H9 (cell line): ENCODE measurements at regions not wholly inside any gene's neighbourhood (a gene's known extent, or its start where the extent isn't known, plus 50 kb on each side); places are given as distances from the start of the nearest gene placed in this dataset.

Source experiments
- DNase-seq: peaks from one replicate; pipeline ENCODE4 v3.0.0-alpha.2; 2017
- H2AFZ ChIP-seq: one replicate; pipeline ENCODE4 v1.6.1; 2013; ENCODE audit warnings: mild to moderate bottlenecking, low read length, control low read depth, moderate library complexity
- H2AK5ac ChIP-seq: 2 replicates; pipeline ENCODE4 v1.6.1; 2013; ENCODE audit warnings: low read length, control low read depth, mixed read lengths; ENCODE audit not compliant: insufficient read length
- H2BK120ac ChIP-seq: one replicate; pipeline ENCODE4 v1.6.1; 2013; ENCODE audit warnings: low read depth, mild to moderate bottlenecking, low read length, control low read depth, inconsistent platforms; ENCODE audit not compliant: poor library complexity, severe bottlenecking
- H2BK12ac ChIP-seq: 2 replicates; pipeline ENCODE4 v1.6.1; 2013; ENCODE audit warnings: low read length, control low read depth, mixed read lengths, low read depth; ENCODE audit not compliant: insufficient read length
- H2BK15ac ChIP-seq: 2 replicates; pipeline ENCODE4 v1.6.1; 2013; ENCODE audit warnings: low read depth, low read length, control low read depth
- H2BK20ac ChIP-seq: one replicate; pipeline ENCODE4 v1.6.1; 2013; ENCODE audit warnings: low read depth, mild to moderate bottlenecking, low read length, control low read depth, inconsistent platforms; ENCODE audit not compliant: poor library complexity, severe bottlenecking
- H2BK5ac ChIP-seq: 2 replicates; pipeline ENCODE4 v1.6.1; 2013; ENCODE audit warnings: low read length, control low read depth, mixed read lengths; ENCODE audit not compliant: insufficient read length
- H3K14ac ChIP-seq: 2 replicates; pipeline ENCODE4 v1.6.1; 2013; ENCODE audit warnings: low read length, control low read depth; ENCODE audit not compliant: insufficient read depth
- H3K18ac ChIP-seq: 2 replicates; pipeline ENCODE4 v1.6.1; 2013; ENCODE audit warnings: low read depth, mild to moderate bottlenecking, mixed read lengths, low read length, control low read depth; ENCODE audit not compliant: insufficient read length
- H3K23ac ChIP-seq: 2 replicates; pipeline ENCODE4 v1.6.1; 2013; ENCODE audit warnings: low read length, control low read depth, mixed read lengths, low read depth; ENCODE audit not compliant: insufficient read length
- H3K23me2 ChIP-seq: 2 replicates; pipeline ENCODE4 v1.6.1; 2013; ENCODE audit warnings: low read depth, mild to moderate bottlenecking, mixed read lengths, low read length, control low read depth; ENCODE audit not compliant: insufficient read length, poor library complexity, severe bottlenecking
- H3K27ac ChIP-seq: 2 replicates; pipeline ENCODE4 v1.5.1; 2013; ENCODE audit warnings: low read length, control low read depth, mixed read lengths, low read depth; ENCODE audit not compliant: insufficient read length
- H3K27me3 ChIP-seq: 2 replicates; pipeline ENCODE4 v1.6.1; 2013; ENCODE audit warnings: low read length, control low read depth, inconsistent platforms; ENCODE audit not compliant: insufficient read depth
- H3K4ac ChIP-seq: 2 replicates; pipeline ENCODE4 v1.6.1; 2013; ENCODE audit warnings: low read depth, mild to moderate bottlenecking, control low read depth, inconsistent platforms, low read length, moderate library complexity
- H3K4me1 ChIP-seq: 2 replicates; pipeline ENCODE4 v1.6.1; 2013; ENCODE audit warnings: low read length, control low read depth, inconsistent platforms; ENCODE audit not compliant: insufficient read depth
- H3K4me2 ChIP-seq: 2 replicates; pipeline ENCODE4 v1.6.1; 2013; ENCODE audit warnings: low read length, control low read depth, mixed read lengths; ENCODE audit not compliant: insufficient read length, insufficient read depth
- H3K56ac ChIP-seq: 2 replicates; pipeline ENCODE4 v1.6.1; 2013; ENCODE audit warnings: low read depth, mild to moderate bottlenecking, mixed read lengths, low read length, control low read depth; ENCODE audit not compliant: insufficient read length
- H3K79me1 ChIP-seq: 2 replicates; pipeline ENCODE4 v1.6.1; 2013; ENCODE audit warnings: low read depth, mild to moderate bottlenecking, moderate library complexity, low read length, control low read depth, inconsistent platforms; ENCODE audit not compliant: insufficient read depth, poor library complexity, severe bottlenecking
- H3K79me2 ChIP-seq: 2 replicates; pipeline ENCODE4 v1.6.1; 2013; ENCODE audit warnings: low read length, control low read depth, inconsistent platforms; ENCODE audit not compliant: insufficient read depth
- H3K9ac ChIP-seq: 2 replicates; pipeline ENCODE4 v1.6.1; 2013; ENCODE audit warnings: low read length, control low read depth, mixed read lengths; ENCODE audit not compliant: insufficient read length; ENCODE audit errors: extremely low read depth
- H3K9me3 ChIP-seq: one replicate; pipeline ENCODE4 v1.6.1; 2013; ENCODE audit warnings: low read depth, low read length, inconsistent platforms; ENCODE audit not compliant: control insufficient read depth
- H3T11ph ChIP-seq: one replicate; pipeline ENCODE4 v1.6.1; 2013; ENCODE audit warnings: mild to moderate bottlenecking, low read length, control low read depth, inconsistent platforms
- H4K20me1 ChIP-seq: one replicate; pipeline ENCODE4 v1.6.1; 2013; ENCODE audit not compliant: control insufficient read depth, insufficient read length, insufficient read depth
- H4K5ac ChIP-seq: 2 replicates; pipeline ENCODE4 v1.6.1; 2013; ENCODE audit warnings: low read depth, mild to moderate bottlenecking, mixed read lengths, low read length, control low read depth; ENCODE audit not compliant: insufficient read length
- H4K8ac ChIP-seq: replicated peaks from 2 replicates; pipeline ENCODE4 v1.6.1; 2013; ENCODE audit warnings: low read length, control low read depth, mixed read lengths, low read depth; ENCODE audit not compliant: insufficient read length
- H4K91ac ChIP-seq: 2 replicates; pipeline ENCODE4 v1.6.1; 2013; ENCODE audit warnings: low read depth, mild to moderate bottlenecking, moderate library complexity, mixed read lengths, low read length, control low read depth; ENCODE audit not compliant: insufficient read length
- H3K27ac Mint-ChIP-seq, 3 experiments: 2 replicates in 2 of 3; 3 replicates in 1 of 3; pipeline ENCODE4 v1.8.0; 2020 to 2021; ENCODE audit warnings: mixed read lengths in 3 of 3, mild to moderate bottlenecking in 1 of 3, moderate library complexity in 1 of 3
- H3K27me3 Mint-ChIP-seq: 2 replicates; pipeline ENCODE4 v1.8.0; 2021; ENCODE audit warnings: low read depth, mild to moderate bottlenecking, moderate library complexity, mixed read lengths
- H3K36me3 Mint-ChIP-seq, 3 experiments: 2 replicates in 2 of 3; 3 replicates in 1 of 3; pipeline ENCODE4 v1.8.0; 2020 to 2021; ENCODE audit warnings: low read depth in 3 of 3, mixed read lengths in 3 of 3; ENCODE audit not compliant: insufficient read depth in 1 of 3
- H3K4me1 Mint-ChIP-seq, 2 experiments: 2 replicates each; pipeline ENCODE4 v1.8.0; 2020; ENCODE audit warnings: mixed read lengths in 2 of 2
- H3K4me3 Mint-ChIP-seq, 2 experiments: 2 replicates in 1 of 2; 3 replicates in 1 of 2; pipeline ENCODE4 v1.8.0; 2020 to 2021; ENCODE audit warnings: mild to moderate bottlenecking in 2 of 2, mixed read lengths in 2 of 2, moderate library complexity in 1 of 2
- H3K9me3 Mint-ChIP-seq, 2 experiments: 2 replicates in 1 of 2; 3 replicates in 1 of 2; pipeline ENCODE4 v1.8.0; 2020; ENCODE audit warnings: mild to moderate bottlenecking in 2 of 2, mixed read lengths in 2 of 2, moderate library complexity in 1 of 2
- CTCF ChIP-seq: fragments of 200-600 bp; sonication (generic); conservative IDR thresholded peaks from 3 replicates; pipeline ENCODE4 v1.8.0; 2021; ENCODE audit warnings: antibody characterized with exemption, mild to moderate bottlenecking
- WGBS: extraction: QIAGEN DNeasy Blood & Tissue Kit; methylation state at CpG from one replicate; pipeline ENCODE4 v1.1.7; 2013; ENCODE audit warnings: missing lambda C conversion rate, low lambda C conversion rate, mixed read lengths; ENCODE audit not compliant: insufficient read length; ENCODE audit errors: extremely low coverage; 5-methylcytosine and 5-hydroxymethylcytosine counted together

DNA sequence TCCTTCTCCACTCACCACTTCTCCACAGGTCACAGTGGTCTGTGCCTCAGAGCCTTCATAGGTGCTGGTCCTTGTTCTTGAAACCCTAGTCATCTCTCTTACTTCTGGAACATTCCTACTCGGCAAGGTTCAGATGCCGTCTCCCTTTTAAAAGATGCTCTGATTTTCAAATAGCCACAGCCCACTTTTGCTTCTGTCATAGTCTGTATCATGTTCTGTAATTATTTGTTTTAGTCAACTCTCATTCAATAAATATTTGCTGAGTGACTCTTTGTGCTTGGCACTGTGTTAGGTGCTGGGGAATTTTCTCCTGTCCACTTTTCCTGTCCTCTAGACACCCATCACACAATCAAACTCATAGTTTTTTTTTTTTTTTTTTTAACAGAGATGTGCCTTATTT is 181.3 kb upstream of the IL12B start:
- no peak overlapping the region for H3K9ac ChIP-seq
- H2BK15ac ChIP-seq = no peak overlapping the region
- no peak overlapping the region for H2BK20ac ChIP-seq
- no peak for TF ChIP-seq CTCF
- no peaks in the 10 kb centered on the region for H3K79me1 ChIP-seq
- H4K5ac ChIP-seq = no peak overlapping the region
- no peak overlapping the region for H3K56ac ChIP-seq
- H4K8ac ChIP-seq = no peak overlapping the region
- Mint-ChIP-seq H3K4me1 (peaks cover 8 to 12% of the 10 kb centered on the region in 2 experiments), H3K36me3 (no peaks in the 10 kb centered on the region; a peak in 1 of 7 replicates), H3K9me3 (no peaks in the 10 kb centered on the region), H3K4me3 (no peak overlapping the region), H3K27ac (no peak overlapping the region), H3K27me3 (no peaks in the 10 kb centered on the region; the same call in 1 of the 2 replicates)
- no peak overlapping the region for H3K18ac ChIP-seq
- H2AFZ ChIP-seq = no peak overlapping the region
- no peaks in the 10 kb centered on the region for H4K20me1 ChIP-seq
- no peak overlapping the region for H3K27ac ChIP-seq
- no peak for DNase-seq
- no peaks in the 10 kb centered on the region for H3K23me2 ChIP-seq
- H3K14ac ChIP-seq = no peak overlapping the region
- H2BK5ac ChIP-seq = no peak overlapping the region
- H3K79me2 ChIP-seq = no peaks in the 10 kb centered on the region
- H3K4me1 ChIP-seq = no peaks in the 10 kb centered on the region
- H3K9me3 ChIP-seq = no peaks in the 10 kb centered on the region
- WGBS = no CpG with 5 or more reads among the region's 2 CpGs
- no peak overlapping the region for H2BK12ac ChIP-seq
- H3K23ac ChIP-seq = no peak overlapping the region
- no peaks in the 10 kb centered on the region for H3K27me3 ChIP-seq
- no peak overlapping the region for H3T11ph ChIP-seq
- H3K4me2 ChIP-seq = no peak overlapping the region
- no peak overlapping the region for H2BK120ac ChIP-seq
- no peak overlapping the region for H3K4ac ChIP-seq
- no peak overlapping the region for H2AK5ac ChIP-seq
- H4K91ac ChIP-seq = no peak overlapping the region
